ENCODE measurements at regions not wholly inside any gene's neighbourhood (a gene's known extent, or its start where the extent isn't known, plus 50 kb on each side); places are given as distances from the start of the nearest gene placed in this dataset.

- intact Hi-C loops (cut with micrococcal nuclease): no loop called here
- H3K9me3 ChIP-seq (ENCODE audit: control insufficient read depth in 1 of 2, insufficient read depth in 1 of 2, low read depth in 1 of 2, low read length in 2 of 2): no peaks in the 10 kb centered on the region
- no peak for ATAC-seq
- no peak overlapping the region for H3K4me3 ChIP-seq (replicated peaks in 1 of 2; ENCODE audit: low read depth in 1 of 2, low read length in 2 of 2)
- DNase-seq (ENCODE audit: low read depth, low spot score): no peak
- H2AFZ ChIP-seq (ENCODE audit: low read depth, low read length, poor library complexity, severe bottlenecking): no peak overlapping the region
- ChIA-PET CTCF (no interaction called here), POLR2A (no interaction called here), RAD21 (ENCODE audit: low non-redundant PET in 1 of 2, low total read pairs in 2 of 2, uncharacterized antibody in 2 of 2, unreplicated experiment in 2 of 2) (no interaction called here)
- H3K4me2 ChIP-seq (ENCODE audit: low read length): no peak overlapping the region
- H3K79me2 ChIP-seq (ENCODE audit: insufficient read depth, low read length): no peaks in the 10 kb centered on the region
- 0 out of 2 replicates have a peak, but pooled peaks cover 17% of the 10 kb centered on the region for H3K27me3 ChIP-seq (ENCODE audit: insufficient read depth, low read length)
- TF ChIP-seq POLR2AphosphoS5 (IDR thresholded peaks at IDR 0.05; ENCODE audit: low read depth, low read length) (no peak), RAD21 (IDR thresholded peaks at IDR 0.05; ENCODE audit: low read depth) (no peak), SP1 (IDR thresholded peaks at IDR 0.05; ENCODE audit: low read depth) (no peak), CEBPB (IDR thresholded peaks at IDR 0.05; ENCODE audit: low read depth) (no peak), FOSL1 (IDR thresholded peaks at IDR 0.05; ENCODE audit: low read depth) (no peak), CTCF (IDR thresholded peaks at IDR 0.05 in 2 of 3, conservative IDR thresholded peaks at IDR 0.05 in 1 of 3; ENCODE audit: borderline replicate concordance in 1 of 3, insufficient read depth in 1 of 3, low read depth in 2 of 3, low read length in 2 of 3) (no peak), EZH2phosphoT487 (IDR thresholded peaks at IDR 0.05; ENCODE audit: borderline replicate concordance) (no peak), YY1 (IDR thresholded peaks at IDR 0.05; ENCODE audit: extremely low read depth, insufficient replicate concordance, low read depth, low read length) (no peak), ZBTB33 (IDR thresholded peaks at IDR 0.05; ENCODE audit: extremely low read depth, insufficient replicate concordance, low read length) (no peak), CBX3 (IDR thresholded peaks at IDR 0.05; ENCODE audit: low read depth) (no peak), SRF (IDR thresholded peaks at IDR 0.05; ENCODE audit: low read depth) (no peak)
- no peaks in the 10 kb centered on the region for H3K36me3 ChIP-seq (ENCODE audit: control insufficient read depth in 1 of 2, insufficient read depth in 2 of 2, low read length in 2 of 2)
- no peaks in the 10 kb centered on the region; the same call in 1 of the 2 replicates for H3K9me2 ChIP-seq (ENCODE audit: insufficient read depth)
- H4K20me1 ChIP-seq (ENCODE audit: insufficient read depth): no peaks in the 10 kb centered on the region
- H3K9ac ChIP-seq (ENCODE audit: low read length): no peak overlapping the region
- no peak overlapping the region for H3K27ac ChIP-seq (ENCODE audit: low read depth, low read length)
- no TSS peak for BruUV-seq (replicated peaks)
- no peaks in the 10 kb centered on the region for H3K4me1 ChIP-seq (ENCODE audit: control insufficient read depth in 1 of 2, insufficient read depth in 2 of 2, low read length in 2 of 2)
Measured at GRCh38 chr3:132983143-132983770, 54.9 kb upstream of the TMEM108 start.

Measured in HCT116 (cell line).